Left ventricle myocardium inferior (tissue), 1 donor: ENCODE measurements at regions not wholly inside any gene's neighbourhood (a gene's known extent, or its start where the extent isn't known, plus 50 kb on each side); places are given as distances from the start of the nearest gene placed in this dataset.
"Not testable (repeated sequence)": the region's sequence is repeated elsewhere in the genome, so short reads cannot be mapped to it uniquely, and the experiment has no call there.

ENCODE experiments used
- DNase-seq: peaks from one replicate; pipeline ENCODE4 v3.0.0-alpha.2; 2020
- H3K27ac ChIP-seq: fragments of 200-600 bp; replicated peaks from 2 replicates; pipeline ENCODE4 v1.8.0; 2021
- H3K27me3 ChIP-seq: fragments of 200-600 bp; 2 replicates; pipeline ENCODE4 v1.8.0; 2021; ENCODE audit warnings: low read depth
- H3K36me3 ChIP-seq: fragments of 200-600 bp; 2 replicates; pipeline ENCODE4 v1.8.0; 2021
- H3K4me1 ChIP-seq: fragments of 200-600 bp; 2 replicates; pipeline ENCODE4 v1.8.0; 2021
- H3K4me3 ChIP-seq: fragments of 200-600 bp; 2 replicates; pipeline ENCODE4 v1.8.0; 2021; ENCODE audit warnings: mild to moderate bottlenecking, moderate library complexity
- H3K9me3 ChIP-seq: fragments of 200-600 bp; replicated peaks from 2 replicates; pipeline ENCODE4 v1.8.0; 2021
- CTCF ChIP-seq: fragments of 200-600 bp; IDR thresholded peaks from 2 replicates; pipeline ENCODE4 v1.8.0; 2021; ENCODE audit warnings: antibody characterized with exemption, mild to moderate bottlenecking, borderline replicate concordance
- intact Hi-C: fragments of 100-400 bp; cut with micrococcal nuclease; formaldehyde crosslinking; loops from one replicate; pipeline ENCODE4 v1.11.0; 2022
- donor health status: DM: no; HTN: yes; CAD: no; lungs with severe emphysema.

- peaks cover 17% of the 10 kb centered on the region for H3K27me3 ChIP-seq
- intact Hi-C loops: no loop called here
- peaks cover 8% of the 10 kb centered on the region for H3K9me3 ChIP-seq
- no peak overlapping the region for H3K4me3 ChIP-seq
- no peaks in the 10 kb centered on the region for H3K4me1 ChIP-seq
- no peak for DNase-seq
- no peak for TF ChIP-seq CTCF
- H3K36me3 ChIP-seq: no peaks in the 10 kb centered on the region
- H3K27ac ChIP-seq: no peak overlapping the region
These were observed 488.5 kb downstream of the ZNF33B start for GRCh38 chr10:42149722-42150427.

GRCh38 chr10:42149027-42149700 lies 489.2 kb downstream of the ZNF33B start:
- Histone ChIP-seq H3K27me3 (peaks cover 17% of the 10 kb centered on the region), H3K4me3 (no peak overlapping the region), H3K4me1 (no peaks in the 10 kb centered on the region), H3K36me3 (no peaks in the 10 kb centered on the region), H3K27ac (no peak overlapping the region), H3K9me3 (peaks cover 15% of the 10 kb centered on the region)
- intact Hi-C loops: no loop called here
- no peak for TF ChIP-seq CTCF
- DNase-seq: no peak

GRCh38 chr10:42146165-42146564 lies 492.2 kb downstream of the ZNF33B start:
- H3K27ac ChIP-seq, H3K4me3 ChIP-seq, DNase-seq, H3K4me1 ChIP-seq, H3K36me3 ChIP-seq, intact Hi-C loops: not testable (repeated sequence)
- Histone ChIP-seq H3K9me3 (peaks cover 35% of the 10 kb centered on the region), H3K27me3 (peaks cover 16% of the 10 kb centered on the region)

GRCh38 chr10:42138023-42138422 lies 500.3 kb downstream of the ZNF33B start:
- H3K36me3 ChIP-seq, H3K27ac ChIP-seq, H3K27me3 ChIP-seq, intact Hi-C loops, H3K4me3 ChIP-seq, H3K4me1 ChIP-seq, DNase-seq: not testable (repeated sequence)
- peaks cover 32% of the 10 kb centered on the region for H3K9me3 ChIP-seq

GRCh38 chr10:42113158-42113450 lies 525.3 kb downstream of the ZNF33B start:
- DNase-seq: no peak
- Histone ChIP-seq H3K36me3 (no peaks in the 10 kb centered on the region), H3K27me3 (no peaks in the 10 kb centered on the region), H3K4me1 (no peaks in the 10 kb centered on the region), H3K9me3 (peaks cover 34% of the 10 kb centered on the region), H3K4me3 (no peak overlapping the region), H3K27ac (no peak overlapping the region)
- intact Hi-C loops: no loop called here
- TF ChIP-seq CTCF: no peak

GRCh38 chr10:42112331-42113157 lies 525.8 kb downstream of the ZNF33B start:
- DNase-seq: no peak
- no peak overlapping the region for H3K27ac ChIP-seq
- H3K27me3 ChIP-seq: no peaks in the 10 kb centered on the region
- no peaks in the 10 kb centered on the region for H3K36me3 ChIP-seq
- TF ChIP-seq CTCF: no peak
- intact Hi-C loops: no loop called here
- H3K4me1 ChIP-seq: no peaks in the 10 kb centered on the region
- H3K4me3 ChIP-seq: no peak overlapping the region
- H3K9me3 ChIP-seq: peaks cover 39% of the 10 kb centered on the region
